K562 (cell line): ENCODE measurements at regions not wholly inside any gene's neighbourhood (a gene's known extent, or its start where the extent isn't known, plus 50 kb on each side); places are given as distances from the start of the nearest gene placed in this dataset.
A peak's percentile ranks its signal among the peaks of the same experiment; 100 is the strongest.

Experiments used
- E2F8 ChIP-seq: fragments of 450-650 bp; IDR thresholded peaks from 2 replicates; pipeline ENCODE4 v1.7.1; 2018; ENCODE audit warnings: mild to moderate bottlenecking, low read depth; ENCODE audit not compliant: partially characterized antibody
- FOXK2 ChIP-seq, 2 experiments: fragments of 450-650 bp; IDR thresholded peaks in 1 of 2; conservative IDR thresholded peaks in 1 of 2; 2 replicates each; pipeline ENCODE4 v1.6.1; 2016; ENCODE audit warnings: low read depth in 2 of 2, mild to moderate bottlenecking in 1 of 2
- MBD2 ChIP-seq: sonication (generic); IDR thresholded peaks from 2 replicates; pipeline ENCODE4 v1.6.1; 2016; ENCODE audit warnings: low read depth, borderline replicate concordance
- MCM2 ChIP-seq: fragments of 450-650 bp; IDR thresholded peaks from 2 replicates; pipeline ENCODE4 v1.6.1; 2017; ENCODE audit warnings: low read depth, mild to moderate bottlenecking
- NFIC ChIP-seq: fragments of 450-650 bp; IDR thresholded peaks from 2 replicates; pipeline ENCODE4 v1.6.1; 2017; ENCODE audit warnings: mild to moderate bottlenecking, inconsistent platforms
- POLR2AphosphoS2 ChIP-seq: IDR thresholded peaks from 2 replicates; pipeline ENCODE4 v1.6.1; 2012; ENCODE audit warnings: low read length, improper control_type of control experiment
- PYGO2 ChIP-seq: fragments of 450-650 bp; IDR thresholded peaks from 2 replicates; pipeline ENCODE4 v1.6.1; 2016; ENCODE audit warnings: mild to moderate bottlenecking, missing genetic modification characterization, moderate library complexity, missing compliant biosample characterization
- RAD51 ChIP-seq: fragments of 450-650 bp; IDR thresholded peaks from 2 replicates; pipeline ENCODE4 v1.7.1; 2016; ENCODE audit warnings: low read depth, mild to moderate bottlenecking, borderline replicate concordance
- RBM22 ChIP-seq: fragments of 200-400 bp; formaldehyde crosslinking; IDR thresholded peaks from 2 replicates; pipeline ENCODE4 v1.6.1; 2018; ENCODE audit warnings: low read length, low read depth; ENCODE audit not compliant: poor library complexity, severe bottlenecking
- RNF2 ChIP-seq: sonication (generic); IDR thresholded peaks from 2 replicates; pipeline ENCODE4 v1.6.1; 2016
- TCF3 ChIP-seq: sonication (generic); formaldehyde crosslinking; IDR thresholded peaks from 2 replicates; pipeline ENCODE4 v1.4.0; 2020; ENCODE audit warnings: mild to moderate bottlenecking, missing genetic modification reagents
- ZNF133 ChIP-seq: fragments of 250-450 bp; sonication (Bioruptor Pico); IDR thresholded peaks from 2 replicates; pipeline ENCODE4 v1.4.0; 2020; ENCODE audit warnings: mild to moderate bottlenecking
- ZNF780A ChIP-seq: fragments of 250-450 bp; sonication (Bioruptor Pico); IDR thresholded peaks from 2 replicates; pipeline ENCODE4 v1.5.0; 2021; ENCODE audit warnings: mild to moderate bottlenecking
- TF ChIP-seq, protein P1 (sequence below): fragments of 250-450 bp; sonication (Bioruptor Pico); IDR thresholded peaks from 2 replicates; pipeline ENCODE4 v1.4.0; 2020
- TF ChIP-seq, protein P2 (sequence below): fragments of 450-650 bp; formaldehyde crosslinking; IDR thresholded peaks from 2 replicates; pipeline ENCODE4 v1.4.0; 2020; ENCODE audit warnings: mild to moderate bottlenecking, moderate library complexity
- TF ChIP-seq, protein P3 (sequence below): fragments of 450-650 bp; formaldehyde crosslinking; IDR thresholded peaks from 2 replicates; pipeline ENCODE4 v1.4.0; 2020; ENCODE audit warnings: mild to moderate bottlenecking, mixed read lengths
- TF ChIP-seq, protein P4 (sequence below): fragments of 450-650 bp; formaldehyde crosslinking; IDR thresholded peaks from 2 replicates; pipeline ENCODE4 v1.4.0; 2020; ENCODE audit warnings: mild to moderate bottlenecking

DNA sequence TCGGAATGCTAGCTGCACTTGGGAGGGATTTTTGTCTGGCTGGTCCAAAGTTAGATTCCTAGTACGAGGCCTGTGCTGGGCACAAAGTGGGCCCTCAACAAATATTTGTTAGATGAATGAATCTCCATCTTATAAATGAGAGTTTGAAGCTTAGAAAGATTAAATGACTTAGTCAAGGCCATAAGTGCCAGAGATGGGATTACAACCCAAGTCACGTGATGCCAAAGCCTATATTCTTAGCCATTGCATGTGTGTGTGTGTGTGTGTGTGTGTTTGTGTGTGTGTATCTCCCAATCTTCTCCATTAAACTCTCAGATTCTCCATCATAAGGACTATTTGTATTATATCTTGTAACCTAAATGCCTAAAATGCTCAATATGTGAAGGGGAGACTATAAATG is 130.8 kb upstream of the MAP1B start (continued):
- TF ChIP-seq, protein P1, sequence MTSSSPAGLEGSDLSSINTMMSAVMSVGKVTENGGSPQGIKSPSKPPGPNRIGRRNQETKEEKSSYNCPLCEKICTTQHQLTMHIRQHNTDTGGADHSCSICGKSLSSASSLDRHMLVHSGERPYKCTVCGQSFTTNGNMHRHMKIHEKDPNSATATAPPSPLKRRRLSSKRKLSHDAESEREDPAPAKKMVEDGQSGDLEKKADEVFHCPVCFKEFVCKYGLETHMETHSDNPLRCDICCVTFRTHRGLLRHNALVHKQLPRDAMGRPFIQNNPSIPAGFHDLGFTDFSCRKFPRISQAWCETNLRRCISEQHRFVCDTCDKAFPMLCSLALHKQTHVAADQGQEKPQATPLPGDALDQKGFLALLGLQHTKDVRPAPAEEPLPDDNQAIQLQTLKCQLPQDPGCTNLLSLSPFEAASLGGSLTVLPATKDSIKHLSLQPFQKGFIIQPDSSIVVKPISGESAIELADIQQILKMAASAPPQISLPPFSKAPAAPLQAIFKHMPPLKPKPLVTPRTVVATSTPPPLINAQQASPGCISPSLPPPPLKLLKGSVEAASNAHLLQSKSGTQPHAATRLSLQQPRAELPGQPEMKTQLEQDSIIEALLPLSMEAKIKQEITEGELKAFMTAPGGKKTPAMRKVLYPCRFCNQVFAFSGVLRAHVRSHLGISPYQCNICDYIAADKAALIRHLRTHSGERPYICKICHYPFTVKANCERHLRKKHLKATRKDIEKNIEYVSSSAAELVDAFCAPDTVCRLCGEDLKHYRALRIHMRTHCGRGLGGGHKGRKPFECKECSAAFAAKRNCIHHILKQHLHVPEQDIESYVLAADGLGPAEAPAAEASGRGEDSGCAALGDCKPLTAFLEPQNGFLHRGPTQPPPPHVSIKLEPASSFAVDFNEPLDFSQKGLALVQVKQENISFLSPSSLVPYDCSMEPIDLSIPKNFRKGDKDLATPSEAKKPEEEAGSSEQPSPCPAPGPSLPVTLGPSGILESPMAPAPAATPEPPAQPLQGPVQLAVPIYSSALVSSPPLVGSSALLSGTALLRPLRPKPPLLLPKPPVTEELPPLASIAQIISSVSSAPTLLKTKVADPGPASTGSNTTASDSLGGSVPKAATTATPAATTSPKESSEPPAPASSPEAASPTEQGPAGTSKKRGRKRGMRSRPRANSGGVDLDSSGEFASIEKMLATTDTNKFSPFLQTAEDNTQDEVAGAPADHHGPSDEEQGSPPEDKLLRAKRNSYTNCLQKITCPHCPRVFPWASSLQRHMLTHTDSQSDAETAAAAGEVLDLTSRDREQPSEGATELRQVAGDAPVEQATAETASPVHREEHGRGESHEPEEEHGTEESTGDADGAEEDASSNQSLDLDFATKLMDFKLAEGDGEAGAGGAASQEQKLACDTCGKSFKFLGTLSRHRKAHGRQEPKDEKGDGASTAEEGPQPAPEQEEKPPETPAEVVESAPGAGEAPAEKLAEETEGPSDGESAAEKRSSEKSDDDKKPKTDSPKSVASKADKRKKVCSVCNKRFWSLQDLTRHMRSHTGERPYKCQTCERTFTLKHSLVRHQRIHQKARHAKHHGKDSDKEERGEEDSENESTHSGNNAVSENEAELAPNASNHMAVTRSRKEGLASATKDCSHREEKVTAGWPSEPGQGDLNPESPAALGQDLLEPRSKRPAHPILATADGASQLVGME = no peak
- TF ChIP-seq E2F8 (no peak), NFIC (no peak), POLR2AphosphoS2 (no peak), MBD2 (no peak), TCF3 (CRISPR knock-in tag) (no peak), ZNF133 (CRISPR knock-in tag) (no peak), FOXK2 (conservative IDR thresholded peaks at IDR 0.05 in 1 of 2, IDR thresholded peaks at IDR 0.05 in 1 of 2; ENCODE audit: low read depth in 2 of 2) (no peak), RAD51 (peak; percentile 51; the same call in 1 of the 2 replicates), RNF2 (no peak), ZNF780A (no peak), MCM2 (no peak), RBM22 (no peak), PYGO2 (tag) (no peak)
- TF ChIP-seq, protein P2, sequence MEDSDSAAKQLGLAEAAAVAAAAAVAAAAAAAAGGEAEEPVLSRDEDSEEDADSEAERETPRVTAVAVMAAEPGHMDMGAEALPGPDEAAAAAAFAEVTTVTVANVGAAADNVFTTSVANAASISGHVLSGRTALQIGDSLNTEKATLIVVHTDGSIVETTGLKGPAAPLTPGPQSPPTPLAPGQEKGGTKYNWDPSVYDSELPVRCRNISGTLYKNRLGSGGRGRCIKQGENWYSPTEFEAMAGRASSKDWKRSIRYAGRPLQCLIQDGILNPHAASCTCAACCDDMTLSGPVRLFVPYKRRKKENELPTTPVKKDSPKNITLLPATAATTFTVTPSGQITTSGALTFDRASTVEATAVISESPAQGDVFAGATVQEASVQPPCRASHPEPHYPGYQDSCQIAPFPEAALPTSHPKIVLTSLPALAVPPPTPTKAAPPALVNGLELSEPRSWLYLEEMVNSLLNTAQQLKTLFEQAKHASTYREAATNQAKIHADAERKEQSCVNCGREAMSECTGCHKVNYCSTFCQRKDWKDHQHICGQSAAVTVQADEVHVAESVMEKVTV (CRISPR knock-in tag) = no peak
- TF ChIP-seq, protein P3, sequence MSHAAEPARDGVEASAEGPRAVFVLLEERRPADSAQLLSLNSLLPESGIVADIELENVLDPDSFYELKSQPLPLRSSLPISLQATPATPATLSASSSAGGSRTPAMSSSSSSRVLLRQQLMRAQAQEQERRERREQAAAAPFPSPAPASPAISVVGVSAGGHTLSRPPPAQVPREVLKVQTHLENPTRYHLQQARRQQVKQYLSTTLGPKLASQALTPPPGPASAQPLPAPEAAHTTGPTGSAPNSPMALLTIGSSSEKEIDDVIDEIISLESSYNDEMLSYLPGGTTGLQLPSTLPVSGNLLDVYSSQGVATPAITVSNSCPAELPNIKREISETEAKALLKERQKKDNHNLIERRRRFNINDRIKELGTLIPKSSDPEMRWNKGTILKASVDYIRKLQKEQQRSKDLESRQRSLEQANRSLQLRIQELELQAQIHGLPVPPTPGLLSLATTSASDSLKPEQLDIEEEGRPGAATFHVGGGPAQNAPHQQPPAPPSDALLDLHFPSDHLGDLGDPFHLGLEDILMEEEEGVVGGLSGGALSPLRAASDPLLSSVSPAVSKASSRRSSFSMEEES = peak; percentile 85
- TF ChIP-seq, protein P4, sequence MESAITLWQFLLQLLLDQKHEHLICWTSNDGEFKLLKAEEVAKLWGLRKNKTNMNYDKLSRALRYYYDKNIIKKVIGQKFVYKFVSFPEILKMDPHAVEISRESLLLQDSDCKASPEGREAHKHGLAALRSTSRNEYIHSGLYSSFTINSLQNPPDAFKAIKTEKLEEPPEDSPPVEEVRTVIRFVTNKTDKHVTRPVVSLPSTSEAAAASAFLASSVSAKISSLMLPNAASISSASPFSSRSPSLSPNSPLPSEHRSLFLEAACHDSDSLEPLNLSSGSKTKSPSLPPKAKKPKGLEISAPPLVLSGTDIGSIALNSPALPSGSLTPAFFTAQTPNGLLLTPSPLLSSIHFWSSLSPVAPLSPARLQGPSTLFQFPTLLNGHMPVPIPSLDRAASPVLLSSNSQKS (CRISPR knock-in tag) = no peak
